ENCODE measurements at regions not wholly inside any gene's neighbourhood (a gene's known extent, or its start where the extent isn't known, plus 50 kb on each side); places are given as distances from the start of the nearest gene placed in this dataset.

- TF ChIP-seq CTCF (IDR thresholded peaks at IDR 0.05; ENCODE audit: low read depth, low read length, missing control alignments), result no peak
- DNase-seq (ENCODE audit: low read depth), result no peak
- H3K4me3 ChIP-seq (ENCODE audit: low read depth, low read length), result no peak overlapping the region
Observed at GRCh38 chr22:27153386-27153785, 496.0 kb downstream of the MIAT start.

DNA sequence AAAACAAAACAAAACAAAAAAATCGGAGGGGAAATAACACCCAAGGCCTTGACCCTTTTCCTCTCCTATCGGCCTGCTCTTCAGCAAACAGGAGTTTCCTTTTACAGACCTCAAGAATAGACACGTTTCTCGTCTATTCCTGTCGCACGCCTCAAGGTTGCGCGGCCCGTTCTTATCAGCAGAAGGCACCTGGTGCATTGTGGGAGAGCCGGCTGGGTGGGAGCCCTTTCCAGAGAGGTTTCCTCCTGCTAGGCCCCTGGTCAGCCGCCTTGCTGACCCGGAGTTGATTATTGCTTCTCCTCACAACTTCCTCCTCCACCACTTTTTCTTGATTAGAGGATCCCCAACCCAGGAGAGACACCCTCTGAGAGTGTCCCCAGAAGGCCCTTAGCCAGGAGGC lies 497.3 kb downstream of the MIAT start:
- TF ChIP-seq CTCF (IDR thresholded peaks at IDR 0.05; ENCODE audit: low read depth, low read length, missing control alignments), result no peak
- no peak for DNase-seq (ENCODE audit: low read depth)
- H3K4me3 ChIP-seq (ENCODE audit: low read depth, low read length), result no peak overlapping the region

DNA sequence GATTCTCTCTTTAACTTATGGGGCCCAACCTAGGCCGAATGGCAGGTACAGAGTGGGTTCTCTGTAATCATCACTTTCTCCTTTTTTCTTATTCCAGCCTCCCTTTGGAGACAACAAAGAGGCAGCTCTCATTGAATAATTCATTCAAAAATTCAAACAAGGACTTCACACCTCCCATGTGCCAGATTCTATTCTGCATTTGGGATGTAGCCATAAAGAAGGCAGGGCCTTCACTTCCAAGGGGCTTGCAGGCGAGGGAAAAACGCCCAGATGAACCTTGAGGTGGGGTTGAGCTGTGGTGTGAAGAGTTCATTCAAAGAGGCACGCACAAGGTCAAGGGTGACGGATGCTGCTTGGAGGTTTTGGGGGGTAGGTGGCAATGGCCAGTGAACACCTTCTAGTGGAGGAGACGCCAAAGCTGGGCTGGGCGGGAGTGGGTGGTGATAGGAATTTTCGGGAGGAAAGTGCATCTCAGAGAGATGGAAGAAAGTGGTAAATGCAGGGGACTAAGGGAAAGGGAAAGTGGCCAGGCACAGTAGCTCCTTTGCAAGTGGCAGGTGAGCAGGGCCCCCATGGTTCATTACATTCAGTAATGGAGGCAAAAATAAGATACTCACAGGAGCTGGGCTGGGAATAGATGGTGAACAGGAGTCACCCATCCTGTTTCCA lies 499.6 kb downstream of the MIAT start:
- no peak for DNase-seq (ENCODE audit: low read depth)
- TF ChIP-seq CTCF (IDR thresholded peaks at IDR 0.05; ENCODE audit: low read depth, low read length, missing control alignments), result no peak

DNA sequence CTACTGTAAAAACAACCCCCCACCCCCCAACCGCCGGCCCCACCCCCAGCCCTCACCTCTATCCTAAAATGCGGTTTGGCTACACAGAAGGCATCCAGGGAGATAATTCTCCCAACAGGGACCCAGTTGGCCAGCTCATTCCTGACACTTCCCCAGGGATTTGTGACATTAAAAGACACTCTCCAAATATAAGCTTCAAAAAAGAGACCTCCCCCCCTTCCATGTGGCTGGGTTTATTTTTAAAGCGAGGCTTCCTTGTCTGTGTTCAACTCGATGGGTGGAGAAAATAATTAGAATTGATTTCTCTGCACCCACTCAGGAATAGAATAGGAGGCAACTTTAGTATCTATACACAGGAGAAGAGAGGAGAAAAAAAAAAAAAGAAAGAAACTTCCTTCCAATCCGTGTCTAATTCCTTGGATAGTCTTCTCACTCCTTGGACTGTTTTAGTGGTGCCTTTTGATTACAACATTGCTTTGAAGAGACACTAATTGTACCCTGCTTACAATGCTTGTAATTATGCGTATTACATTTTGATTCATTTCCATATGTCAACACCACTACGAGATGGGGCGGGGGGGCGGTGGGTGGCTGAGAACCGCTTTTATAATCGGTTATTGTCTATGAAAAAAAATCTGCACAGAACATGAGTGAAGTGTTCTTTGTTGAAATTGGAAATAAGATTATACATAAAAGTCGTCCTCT lies 500.4 kb downstream of the MIAT start:
- DNase-seq (ENCODE audit: low read depth), result no peak
- no peak for TF ChIP-seq CTCF (IDR thresholded peaks at IDR 0.05; ENCODE audit: low read depth, low read length, missing control alignments)
- H3K4me3 ChIP-seq (ENCODE audit: low read depth, low read length), result no peak overlapping the region

More for the DNA sequence above, 499.6 kb downstream of the MIAT start:
- H3K4me3 ChIP-seq (ENCODE audit: low read depth, low read length), result no peak overlapping the region

DNA sequence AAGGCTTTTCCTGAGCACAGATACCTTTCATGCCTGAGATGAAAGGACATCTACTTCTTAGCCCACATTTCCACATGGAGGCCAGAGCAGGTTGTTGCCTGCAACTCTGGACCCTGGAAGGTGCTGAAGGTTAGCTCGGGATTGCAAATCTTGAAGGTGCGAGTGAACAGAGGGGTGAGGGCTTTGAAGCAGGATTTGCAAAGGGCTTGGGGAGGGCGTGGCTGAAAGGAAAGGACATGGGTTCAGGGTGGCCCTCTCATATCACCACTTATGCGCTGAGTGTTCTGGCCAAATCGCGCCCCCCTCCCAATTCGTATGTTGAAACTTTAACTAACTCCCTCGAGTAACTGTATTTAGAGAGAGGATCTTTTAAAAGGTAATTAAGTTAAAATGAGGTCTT lies 501.6 kb downstream of the MIAT start:
- no peak overlapping the region for H3K4me3 ChIP-seq (ENCODE audit: low read depth, low read length)
- no peak for TF ChIP-seq CTCF (IDR thresholded peaks at IDR 0.05; ENCODE audit: low read depth, low read length, missing control alignments)
- no peak for DNase-seq (ENCODE audit: low read depth)

GRCh38 chr22:27159716-27160295 lies 502.4 kb downstream of the MIAT start:
- DNase-seq (ENCODE audit: low read depth), result no peak
- no peak for TF ChIP-seq CTCF (IDR thresholded peaks at IDR 0.05; ENCODE audit: low read depth, low read length, missing control alignments)
- H3K4me3 ChIP-seq (ENCODE audit: low read depth, low read length), result no peak overlapping the region
